DMS 273 treated with DMSO at 0.1 percent for 48 hours (cell line): ENCODE measurements at regions not wholly inside any gene's neighbourhood (a gene's known extent, or its start where the extent isn't known, plus 50 kb on each side); places are given as distances from the start of the nearest gene placed in this dataset.

Source experiments
- DNase-seq: peaks from one replicate; lab custom pipeline; 2025; lab: John Stamatoyannopoulos, UW

GRCh38 chr9:7238247-7238637 is 480.5 kb downstream of the KDM4C start:
- no peak for DNase-seq

- DNase-seq, result no peak
Observed at GRCh38 chr9:7237473-7238246, 479.9 kb downstream of the KDM4C start.

- DNase-seq, result no peak
Observed at GRCh38 chr9:7236186-7236585, 478.4 kb downstream of the KDM4C start.

GRCh38 chr9:7234144-7234543 is 476.4 kb downstream of the KDM4C start:
- no peak for DNase-seq

- DNase-seq, result no peak
Observed at GRCh38 chr9:7229571-7229970, 471.8 kb downstream of the KDM4C start.

- DNase-seq, result no peak
Observed at GRCh38 chr9:7228726-7229125, 471.0 kb downstream of the KDM4C start.

- DNase-seq, result no peak
Observed at GRCh38 chr9:7227951-7228350, 470.2 kb downstream of the KDM4C start.

- no peak for DNase-seq
Observed at GRCh38 chr9:7226007-7226640, 468.4 kb downstream of the KDM4C start.
